ENCODE measurements at regions not wholly inside any gene's neighbourhood (a gene's known extent, or its start where the extent isn't known, plus 50 kb on each side); places are given as distances from the start of the nearest gene placed in this dataset.

DNA sequence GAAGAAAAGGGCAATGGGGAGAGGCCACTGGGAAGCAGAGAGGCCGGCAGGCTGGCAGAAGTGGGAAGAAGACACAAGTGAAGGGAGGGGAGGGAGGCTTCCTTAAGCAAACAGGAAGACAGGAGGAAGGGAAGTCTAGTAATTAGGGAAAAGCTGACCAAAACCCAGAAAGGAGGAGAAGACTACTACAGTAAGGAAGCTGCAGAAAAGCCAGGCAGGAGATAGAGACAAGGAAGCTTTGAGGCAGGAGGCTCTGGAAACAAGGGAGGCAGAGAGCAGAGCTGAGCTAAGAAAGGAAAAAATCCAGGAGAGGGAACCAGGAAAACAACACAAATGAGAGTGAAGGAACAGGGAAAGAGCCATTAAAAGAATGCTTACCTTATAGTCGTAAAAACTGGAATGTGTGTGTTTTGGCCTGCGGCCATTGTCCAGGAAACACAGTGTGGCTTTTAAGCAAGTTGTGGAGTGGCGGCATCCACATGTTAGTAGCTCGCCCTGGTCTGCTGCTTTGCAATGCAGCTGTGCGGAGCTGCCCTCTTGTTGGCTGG, 317.1 kb upstream of the CLINT1 start:
- DNase-seq: no peak

DNA sequence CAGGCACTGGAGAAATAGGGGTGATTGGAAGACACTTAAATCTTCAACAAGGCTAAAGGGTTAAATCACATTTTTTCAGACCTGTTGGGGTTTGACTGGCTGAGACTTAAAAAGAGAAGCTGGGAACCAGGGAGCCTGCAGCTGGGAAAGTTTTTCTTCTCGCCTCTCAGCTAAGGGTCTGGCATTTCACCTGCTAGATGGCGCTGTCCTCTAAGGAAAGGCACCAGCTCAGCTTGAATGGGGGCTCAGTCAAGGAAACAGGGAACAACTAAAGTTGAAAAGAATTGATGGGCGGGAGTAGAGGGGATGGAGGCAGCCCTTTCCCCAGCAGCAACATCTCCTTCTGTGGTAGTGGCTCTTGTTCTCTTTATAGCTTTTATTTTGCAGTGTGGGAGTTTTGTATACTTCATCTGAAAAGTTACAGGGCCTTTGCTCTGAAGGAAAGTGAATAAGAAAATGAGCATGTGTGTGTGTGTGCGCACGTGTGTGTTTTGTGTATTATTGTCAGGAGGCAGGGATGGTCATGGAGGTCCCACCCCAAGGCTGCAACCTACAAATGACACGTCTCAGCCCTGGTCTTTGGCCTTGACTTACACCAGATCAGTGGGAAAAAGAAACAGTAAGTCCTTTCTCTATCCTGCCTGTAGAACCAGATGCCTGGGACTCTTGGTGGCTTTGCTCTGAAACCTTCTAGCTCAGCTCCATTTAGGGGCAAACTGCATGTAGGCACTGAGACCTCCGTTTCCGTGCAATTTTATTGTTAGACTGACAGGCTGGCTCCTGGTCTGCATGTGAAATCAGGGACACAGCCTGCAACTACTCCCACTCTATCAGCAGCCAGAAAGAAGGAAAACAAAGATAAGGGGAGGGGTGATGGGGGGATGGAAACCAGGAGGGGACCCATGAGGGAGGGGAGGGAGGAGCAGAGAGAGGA, 316.2 kb upstream of the CLINT1 start:
- DNase-seq: peak; percentile 47 to 56

DNA sequence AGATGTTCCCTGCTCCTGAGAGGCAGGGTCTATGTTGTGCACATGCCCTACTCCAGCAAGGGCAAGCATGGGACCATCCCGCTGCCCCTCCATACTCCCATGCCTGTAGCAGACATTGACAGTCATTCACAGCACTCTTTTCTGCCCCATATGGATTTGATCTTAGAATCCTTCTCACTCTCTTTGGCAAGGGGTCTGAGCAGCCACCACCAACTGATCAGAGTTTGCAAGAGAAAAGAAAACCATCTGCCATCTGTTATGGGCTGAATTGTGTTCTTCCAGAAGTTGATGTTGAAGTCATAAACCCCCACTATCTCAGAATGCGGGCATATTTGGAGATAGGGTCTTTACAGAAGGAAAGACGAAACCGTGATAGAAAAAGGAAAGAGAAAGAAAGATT, 315.1 kb upstream of the CLINT1 start:
- no peak for DNase-seq

DNA sequence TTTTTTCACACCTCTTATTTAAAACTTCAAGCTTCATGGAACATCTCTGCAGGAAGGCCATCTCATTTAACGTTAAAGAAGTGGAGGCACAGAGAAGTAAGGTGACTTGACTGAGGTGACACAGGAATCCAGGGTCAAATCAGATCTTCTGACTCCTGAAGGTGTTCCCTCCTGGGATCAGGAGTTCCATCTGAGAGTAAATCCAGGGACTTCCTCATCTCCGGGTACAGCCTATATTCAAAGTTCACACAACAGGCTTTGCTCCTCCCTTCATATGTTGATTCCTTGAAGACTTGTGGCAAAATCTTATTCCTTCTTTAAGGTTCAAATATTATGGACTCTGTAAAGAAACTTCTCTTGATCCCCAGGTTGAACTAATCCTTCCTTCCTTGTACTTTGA, 313.1 kb upstream of the CLINT1 start:
- no peak for DNase-seq

DNA sequence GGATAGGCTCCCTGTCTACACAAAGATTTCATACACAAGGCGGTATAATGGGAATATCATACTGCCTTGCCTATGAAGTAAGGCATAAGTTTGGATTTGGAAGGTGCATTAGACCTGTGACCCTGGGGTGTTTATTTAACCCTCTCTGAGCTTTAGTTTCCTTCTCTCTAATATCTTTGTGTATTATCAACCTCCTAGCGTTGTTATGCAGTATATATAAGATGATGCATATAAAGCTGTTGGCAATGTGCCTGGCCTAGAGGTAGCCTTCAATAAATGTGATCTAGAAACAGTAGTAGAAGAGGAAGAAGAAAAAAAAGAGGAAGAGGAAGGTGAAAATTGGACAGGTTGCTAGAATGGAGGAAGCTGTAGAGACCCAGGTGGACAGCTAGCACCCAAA, 311.6 kb upstream of the CLINT1 start:
- no peak for DNase-seq

DNA sequence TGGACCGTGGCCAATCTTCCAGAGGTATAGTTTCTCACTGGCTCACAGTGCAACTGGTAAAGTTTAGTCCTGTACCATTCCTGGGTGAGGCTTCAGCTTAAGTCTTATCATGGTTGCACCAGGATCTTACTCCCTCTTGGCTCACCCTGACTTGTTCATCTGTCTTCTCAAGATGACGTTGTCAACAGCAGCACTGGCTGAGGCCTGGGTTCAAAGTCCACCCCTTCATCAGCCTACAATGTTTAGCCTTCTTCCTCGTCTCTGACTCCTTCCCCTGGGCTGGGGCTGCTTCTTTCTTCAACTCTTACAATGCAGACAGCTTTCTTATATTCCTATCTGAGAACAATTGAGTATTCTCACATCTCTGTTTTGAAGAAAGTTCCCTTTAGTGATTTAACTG, 311.1 kb upstream of the CLINT1 start:
- no peak for DNase-seq

DNA sequence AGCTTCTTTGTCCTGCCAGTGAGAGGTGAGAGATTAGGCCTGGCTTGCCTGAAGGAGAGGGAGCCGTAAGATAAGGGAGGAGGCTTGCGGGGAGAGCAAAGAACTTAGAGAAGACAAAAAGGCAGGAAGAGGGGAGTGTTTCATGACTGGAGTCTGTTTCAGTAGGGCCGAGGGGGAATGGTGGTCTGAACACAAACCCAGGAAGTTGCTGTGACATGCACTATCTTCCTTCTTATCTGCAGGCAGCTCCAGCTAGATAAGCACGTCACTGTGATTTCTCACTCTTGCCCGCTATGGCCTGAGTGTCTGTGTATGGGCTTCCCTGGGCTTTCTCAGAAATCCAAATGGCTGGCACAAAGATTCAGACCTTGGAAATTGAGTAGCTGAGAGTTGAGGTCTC, 307.5 kb upstream of the CLINT1 start:
- no peak for DNase-seq

DNA sequence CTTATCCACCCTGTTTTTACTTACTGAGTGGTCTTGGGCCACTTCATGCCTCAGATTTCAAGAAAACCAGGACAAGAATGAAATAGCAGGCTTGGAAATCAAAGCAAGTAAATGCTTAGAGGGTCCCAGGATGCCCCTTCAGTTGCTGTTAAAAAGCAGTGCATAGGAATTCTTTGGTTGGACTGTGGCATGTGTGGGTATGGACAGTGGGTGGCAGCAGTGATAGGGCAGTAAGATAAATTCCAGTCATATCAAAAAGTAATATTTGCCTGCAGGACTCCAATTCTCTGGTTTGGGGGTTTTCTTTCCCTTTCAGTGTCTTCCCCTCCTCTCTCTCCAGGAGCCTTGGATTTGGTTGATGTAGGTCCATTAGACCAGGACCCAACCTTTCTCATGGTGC, 306.7 kb upstream of the CLINT1 start:
- DNase-seq: no peak

DNA sequence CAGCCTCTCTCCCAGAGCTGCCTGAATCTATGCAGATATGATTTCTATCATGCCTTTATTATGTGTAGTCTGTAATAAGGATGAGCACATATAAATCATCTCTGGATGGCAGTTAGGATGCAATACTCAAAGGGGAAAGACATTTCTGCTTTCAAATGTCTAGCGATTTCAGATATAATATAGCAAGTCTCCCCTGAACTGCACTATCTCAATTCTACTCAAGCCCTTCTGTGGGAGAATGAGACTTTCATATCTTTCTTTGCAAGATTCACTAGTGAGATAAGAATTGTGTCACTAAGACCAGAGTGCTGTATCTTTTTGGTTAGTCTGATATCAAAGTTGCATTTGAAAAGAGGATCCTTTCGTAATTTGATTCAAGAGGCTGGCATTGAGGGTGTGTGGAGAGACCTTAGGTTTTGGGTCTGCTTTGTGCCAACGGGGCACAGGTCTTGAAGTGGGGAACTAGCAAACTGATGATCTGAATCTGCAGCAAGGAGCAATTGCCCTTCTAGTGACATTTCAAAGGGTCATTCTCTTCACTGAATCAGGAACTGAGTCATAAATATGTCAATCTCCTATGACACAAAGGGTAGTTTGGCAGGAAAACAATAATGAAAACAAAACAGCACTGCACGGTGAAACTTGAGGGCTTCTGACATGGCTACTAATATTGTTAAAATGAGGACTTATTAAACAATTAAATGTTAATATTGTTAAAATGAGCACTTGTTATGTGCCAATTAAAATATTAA, 305.5 kb upstream of the CLINT1 start:
- DNase-seq: no peak

DNA sequence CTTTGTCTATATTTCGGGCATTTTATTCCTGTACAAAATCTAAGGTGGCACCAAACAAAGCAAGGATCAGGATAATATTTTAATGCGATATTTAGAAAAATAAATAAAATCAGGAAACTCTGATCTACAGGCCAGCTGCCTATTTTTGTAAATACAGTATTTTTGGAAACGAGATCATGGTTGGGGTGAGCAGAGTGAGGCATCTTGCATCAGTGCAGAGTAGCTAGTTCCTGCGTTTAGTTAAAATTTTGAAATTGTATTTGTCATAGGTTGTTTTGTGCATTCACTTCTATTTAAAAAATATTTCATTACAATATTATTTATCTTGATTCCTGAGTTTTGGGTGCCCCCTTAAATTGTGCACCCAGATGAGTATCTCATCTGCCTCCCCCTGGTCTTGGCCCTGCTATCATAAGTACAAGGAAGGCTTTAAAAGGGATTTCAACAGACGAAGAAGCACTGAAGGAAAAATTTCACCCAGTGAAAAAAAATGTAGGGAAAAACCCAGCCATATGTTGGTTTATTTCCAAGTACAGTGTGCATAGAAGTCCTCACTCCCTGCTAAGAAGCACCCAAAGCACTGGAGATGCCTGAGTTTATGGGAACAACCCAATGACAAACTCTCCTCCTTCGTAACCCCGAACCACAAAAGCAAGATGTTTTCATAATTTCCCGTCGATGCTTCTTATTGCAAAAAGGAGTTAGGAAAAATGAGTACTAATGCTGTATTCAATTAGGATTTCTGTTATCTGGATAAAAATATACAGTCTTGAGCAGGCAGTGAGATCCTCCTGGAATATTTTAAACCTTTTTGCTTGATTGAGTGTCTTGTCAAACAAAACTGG, 304.7 kb upstream of the CLINT1 start:
- DNase-seq: no peak

DNA sequence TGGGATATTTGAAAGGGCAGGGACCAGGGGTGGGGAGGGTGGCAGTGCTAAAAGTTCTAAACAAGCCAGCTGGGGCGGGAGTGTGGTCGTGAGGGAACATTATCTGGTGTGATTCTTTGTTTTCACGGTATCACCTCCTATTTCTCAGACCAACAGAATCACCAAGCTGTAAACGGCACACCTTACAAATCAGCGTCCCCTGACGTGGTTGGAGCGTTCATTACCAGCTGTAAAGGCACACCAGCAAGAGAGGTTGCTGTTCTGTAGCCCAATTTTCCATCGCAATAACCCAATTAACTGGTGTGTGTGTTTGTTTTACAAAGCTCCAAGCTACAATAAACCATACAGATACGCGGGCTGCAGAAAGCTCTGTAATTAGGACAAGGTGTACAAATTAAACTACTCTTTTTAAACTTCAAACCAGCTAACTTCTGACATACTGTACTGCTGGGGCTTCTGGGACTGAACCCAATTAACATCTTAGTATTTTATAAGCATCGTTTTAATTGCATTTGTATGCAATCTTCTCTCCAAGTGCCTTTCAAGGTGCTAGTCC, 303.6 kb upstream of the CLINT1 start:
- no peak for DNase-seq

DNA sequence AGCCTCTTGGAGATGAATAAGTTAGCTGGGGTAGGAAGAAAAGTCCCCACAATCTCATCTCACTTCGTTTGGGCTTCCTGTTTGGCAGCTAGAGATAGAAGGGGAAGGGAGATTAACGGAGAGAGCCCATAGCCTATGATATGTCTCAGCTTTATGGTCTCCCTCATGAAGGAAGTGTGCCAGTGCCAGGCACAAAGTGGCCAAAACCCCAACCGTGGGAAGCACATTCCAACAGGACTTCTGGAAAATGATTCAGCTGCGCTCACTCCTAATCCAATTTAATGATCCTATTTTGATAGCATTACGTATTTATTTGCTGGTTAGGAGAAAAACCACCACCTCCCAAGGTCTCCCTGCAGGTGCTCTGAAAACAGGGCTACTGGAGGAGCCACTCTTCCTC, 303.1 kb upstream of the CLINT1 start:
- no peak for DNase-seq

DNA sequence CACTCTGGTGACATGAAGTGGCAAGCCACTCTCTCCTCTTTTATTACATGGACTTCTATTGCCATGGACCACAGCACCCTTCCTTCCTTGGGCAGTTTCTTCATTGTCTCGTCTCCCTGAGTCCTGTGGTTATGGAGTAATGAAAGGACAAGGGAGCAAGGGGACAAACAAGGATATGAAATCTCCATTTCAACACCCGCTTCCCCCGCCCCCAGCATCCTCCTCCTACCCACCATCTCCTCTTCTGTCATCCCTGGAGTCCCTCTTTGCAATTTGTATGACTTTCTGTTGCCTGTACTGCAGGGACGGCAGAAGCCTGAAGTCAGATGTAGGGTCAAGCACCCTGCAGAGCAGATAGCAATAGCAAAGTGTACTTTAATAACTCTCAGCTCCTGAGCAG, 300.7 kb upstream of the CLINT1 start:
- DNase-seq: no peak

DNA sequence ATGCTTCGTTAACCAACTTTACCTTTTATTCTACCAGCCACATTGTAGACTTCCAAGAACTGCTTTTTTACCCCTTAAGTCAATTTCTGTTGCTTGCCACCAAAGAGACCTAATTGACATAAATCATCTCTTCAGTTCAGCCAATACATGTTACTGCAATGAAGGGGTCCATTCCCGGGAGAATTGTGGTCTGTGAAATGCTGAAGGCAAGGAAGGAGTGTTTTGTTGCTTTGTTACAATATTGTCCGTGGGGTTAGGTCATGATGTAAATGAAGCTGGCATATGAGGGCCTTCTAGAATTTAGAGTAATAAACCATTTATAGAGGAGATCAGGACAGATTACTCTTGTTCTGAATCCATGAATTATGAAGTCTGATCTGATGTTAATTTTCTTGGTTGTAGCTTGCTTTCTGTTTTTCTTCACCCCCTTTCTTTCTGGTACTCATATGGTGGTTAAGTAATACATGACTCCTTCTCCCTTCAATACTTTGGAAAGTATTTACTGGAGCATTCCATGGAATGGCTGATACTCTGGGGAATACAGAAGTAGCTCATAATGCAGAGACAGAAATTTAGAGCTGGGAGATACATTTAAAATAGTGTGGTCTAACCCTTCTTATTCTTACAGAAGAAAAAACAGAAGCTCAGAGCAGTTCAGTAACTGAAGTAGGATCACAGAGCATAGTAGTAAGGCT, 297.0 kb upstream of the CLINT1 start:
- DNase-seq: no peak

DNA sequence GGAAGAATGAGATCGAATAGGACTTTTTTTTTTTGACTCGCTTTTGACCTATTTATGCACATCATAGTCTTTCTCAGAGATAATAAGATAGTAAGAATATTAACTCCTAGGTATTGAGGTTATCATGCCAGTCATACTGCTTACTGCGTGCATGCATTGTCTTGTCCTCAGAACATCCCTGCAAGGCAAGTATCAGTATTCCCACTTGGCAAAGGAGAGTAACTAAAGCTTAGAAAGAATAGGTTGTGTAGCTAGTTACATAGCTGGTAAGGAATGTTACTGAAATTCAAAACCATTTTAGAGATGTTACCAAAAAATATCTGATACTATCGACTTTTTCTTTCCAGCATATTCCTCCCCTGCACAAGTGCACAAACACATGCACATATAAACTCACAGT, 296.1 kb upstream of the CLINT1 start:
- no peak for DNase-seq

DNA sequence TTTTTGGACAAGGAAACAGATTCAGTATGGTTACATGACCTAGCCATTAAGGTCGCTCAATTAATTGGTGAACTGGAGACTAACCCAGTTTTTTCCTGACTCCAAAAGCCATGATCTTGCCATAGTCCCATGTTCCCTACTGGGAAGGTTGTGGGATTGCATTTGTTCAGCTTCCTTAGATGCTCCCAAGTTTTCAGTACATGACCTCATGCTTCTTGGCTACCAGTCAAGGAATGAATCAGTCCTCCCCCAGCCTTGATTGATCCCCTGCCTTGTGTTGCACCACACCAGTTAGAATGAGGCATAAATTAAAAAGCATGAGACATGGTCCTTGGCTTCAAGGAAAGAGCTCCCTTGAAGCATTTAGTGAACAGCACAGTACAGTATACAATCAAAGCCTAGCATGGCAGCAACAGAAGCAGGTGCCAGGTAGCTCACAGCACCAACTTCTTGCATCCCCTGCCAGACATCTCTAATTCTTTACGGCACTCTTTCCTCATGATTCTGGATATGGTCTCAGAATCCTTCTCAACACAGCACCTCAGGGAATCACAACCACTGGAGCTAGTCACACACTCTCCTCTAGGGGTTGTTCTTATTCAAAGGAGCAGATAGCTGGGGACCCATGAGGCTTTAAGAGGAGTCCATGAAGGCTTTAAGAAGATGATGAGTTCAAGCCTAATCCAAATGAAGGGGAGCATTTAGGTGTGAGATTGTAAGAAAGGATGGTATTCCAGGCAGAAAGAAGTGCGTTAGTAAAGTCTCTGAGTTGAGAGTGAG, 295.5 kb upstream of the CLINT1 start:
- DNase-seq: no peak

DNA sequence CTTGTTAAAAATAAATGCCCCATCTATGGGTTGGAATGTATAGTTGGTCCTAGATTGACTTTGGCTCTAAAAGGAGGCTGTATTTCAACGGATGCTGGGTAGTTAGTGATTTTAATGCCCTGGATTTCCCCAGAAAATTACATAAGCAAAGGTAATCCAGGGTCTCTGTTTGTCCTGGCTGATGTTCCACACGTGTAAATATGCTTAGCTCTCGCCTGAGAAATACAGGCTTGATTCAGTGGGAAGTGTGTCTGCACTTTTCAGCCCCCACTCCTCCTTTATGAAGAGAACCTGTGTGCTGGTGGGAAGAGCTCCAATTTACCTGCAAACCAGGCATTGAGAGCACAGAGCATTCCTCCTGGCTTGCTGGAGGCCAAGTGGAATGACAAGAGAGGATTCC, 294.6 kb upstream of the CLINT1 start:
- no peak for DNase-seq

DNA sequence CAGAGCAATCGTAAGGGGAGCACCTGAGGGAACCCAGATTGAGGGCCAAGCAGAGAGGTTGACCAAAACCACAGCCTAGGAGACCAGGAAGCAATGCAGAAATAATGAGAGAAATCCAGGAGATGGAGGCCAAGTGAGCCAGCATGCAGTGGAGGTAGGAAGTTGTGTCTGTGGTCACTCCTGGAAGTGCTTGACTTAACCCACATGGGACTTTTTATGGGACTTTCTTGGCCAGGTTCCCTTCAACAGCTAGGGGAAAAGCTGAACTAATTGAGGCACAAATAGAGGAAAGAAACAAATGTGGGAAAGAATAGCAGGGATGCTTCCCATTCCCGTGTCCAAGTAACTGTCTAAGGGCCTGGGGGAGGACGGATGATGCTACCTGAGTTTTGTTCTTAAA, 293.2 kb upstream of the CLINT1 start:
- DNase-seq: no peak

DNA sequence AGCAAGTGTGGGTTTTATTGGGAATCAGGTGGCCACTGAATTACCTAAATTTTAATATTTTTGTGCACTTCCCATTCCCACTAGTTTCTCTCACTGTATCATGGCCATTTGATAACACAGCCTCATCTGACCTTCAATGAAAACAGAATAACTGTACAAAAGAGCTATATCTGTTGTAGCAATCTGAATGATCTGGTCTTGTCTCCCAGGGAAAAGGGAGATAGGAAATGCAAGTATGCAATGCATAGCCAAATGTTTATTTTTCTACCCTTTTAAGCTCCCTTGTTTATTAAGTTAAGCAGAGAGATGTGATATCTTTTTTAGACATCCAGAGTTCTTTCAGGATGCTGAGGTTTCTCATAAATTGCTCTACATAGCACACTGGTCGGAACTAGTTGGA, 288.3 kb upstream of the CLINT1 start:
- DNase-seq: no peak

DNA sequence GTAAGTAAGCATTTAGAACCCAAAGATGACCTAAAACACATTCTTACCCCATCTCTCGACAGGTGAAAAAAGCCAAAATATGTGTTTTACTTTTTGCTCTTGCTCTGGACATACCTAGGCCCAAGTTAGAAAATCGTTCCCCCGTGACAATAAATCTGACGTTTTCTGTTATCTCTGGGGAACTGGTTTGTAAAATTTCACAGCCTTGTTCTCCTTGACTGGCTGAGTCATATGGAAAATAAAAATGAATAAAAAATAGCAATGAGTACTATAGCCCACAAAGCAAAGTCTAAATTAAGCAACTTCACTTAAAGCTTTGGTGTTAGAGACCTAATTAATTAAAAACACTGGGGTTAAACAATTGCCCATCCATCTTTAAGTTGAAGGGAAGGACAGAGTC, 286.9 kb upstream of the CLINT1 start:
- no peak for DNase-seq

DNA sequence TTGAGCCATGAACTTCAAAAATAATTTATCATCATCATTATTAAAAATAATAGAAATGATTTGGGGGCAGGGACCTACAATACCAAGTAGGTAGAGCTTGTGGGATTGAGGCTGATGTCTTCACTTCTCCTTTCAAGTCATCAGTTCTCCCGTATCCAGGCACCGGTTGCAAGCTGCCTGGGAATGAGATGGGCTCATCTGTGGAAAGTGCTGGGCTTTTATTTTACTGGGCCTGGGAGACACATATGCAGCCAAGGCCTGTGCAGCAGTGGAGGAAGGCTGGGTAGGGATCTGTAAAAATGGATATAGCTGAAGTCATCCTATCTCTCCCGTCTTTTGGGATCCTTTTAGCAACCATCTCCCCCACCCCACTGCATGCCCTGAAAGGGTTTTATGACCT, 284.1 kb upstream of the CLINT1 start:
- DNase-seq: no peak
